Osteoblast (primary cell): ENCODE measurements at regions not wholly inside any gene's neighbourhood (a gene's known extent, or its start where the extent isn't known, plus 50 kb on each side); places are given as distances from the start of the nearest gene placed in this dataset.
A peak's percentile ranks its signal among the peaks of the same experiment; 100 is the strongest.

Experiments used
- DNase-seq: peaks from one replicate; pipeline ENCODE4 v3.0.0; 2011; ENCODE audit warnings: low spot score, mixed read lengths; ENCODE audit not compliant: insufficient read length; ENCODE audit errors: missing footprints
- H2AFZ ChIP-seq: 2 replicates; pipeline ENCODE4 v1.6.0; 2011; ENCODE audit warnings: mild to moderate bottlenecking, low read length
- H3K27ac ChIP-seq: 2 replicates; pipeline ENCODE4 v1.5.1; 2011; ENCODE audit warnings: mild to moderate bottlenecking, low read depth, low read length, moderate library complexity
- H3K27me3 ChIP-seq: 2 replicates; pipeline ENCODE4 v1.6.0; 2012; ENCODE audit warnings: mild to moderate bottlenecking, control low read depth, inconsistent platforms, low read length, moderate library complexity; ENCODE audit not compliant: insufficient read depth
- H3K36me3 ChIP-seq: 2 replicates; pipeline ENCODE4 v1.5.1; 2011; ENCODE audit warnings: mild to moderate bottlenecking, low read length, control low read depth, moderate library complexity; ENCODE audit not compliant: insufficient read depth
- H3K4me1 ChIP-seq: 2 replicates; pipeline ENCODE4 v1.5.1; 2011; ENCODE audit warnings: mild to moderate bottlenecking, low read length, control low read depth, moderate library complexity; ENCODE audit not compliant: insufficient read depth
- H3K4me2 ChIP-seq: 2 replicates; pipeline ENCODE4 v1.6.0; 2011; ENCODE audit warnings: mild to moderate bottlenecking, low read length; ENCODE audit not compliant: insufficient read depth
- H3K4me3 ChIP-seq: fragments of 200-600 bp; sonication (generic); 3 replicates; pipeline ENCODE4 v1.5.1; 2012; ENCODE audit warnings: mild to moderate bottlenecking, low read length, inconsistent platforms; ENCODE audit not compliant: insufficient read depth
- H3K79me2 ChIP-seq: 2 replicates; pipeline ENCODE4 v1.6.0; 2012; ENCODE audit warnings: mild to moderate bottlenecking, low read length, control low read depth, inconsistent platforms; ENCODE audit not compliant: insufficient read depth
- H3K9me3 ChIP-seq: 2 replicates; pipeline ENCODE4 v1.5.1; 2011; ENCODE audit warnings: low read depth, low read length, control low read depth
- H4K20me1 ChIP-seq: 2 replicates; pipeline ENCODE4 v1.6.0; 2012; ENCODE audit warnings: mild to moderate bottlenecking, low read length, control low read depth; ENCODE audit not compliant: insufficient read depth
- CTCF ChIP-seq: IDR thresholded peaks from 2 replicates; pipeline ENCODE4 v1.5.1; 2011; ENCODE audit warnings: mild to moderate bottlenecking, low read depth, low read length, moderate library complexity; ENCODE audit errors: extremely low read depth

- Histone ChIP-seq H3K4me1 (no peaks in the 10 kb centered on the region), H3K4me3 (no peak overlapping the region), H2AFZ (no peak overlapping the region), H3K27ac (no peak overlapping the region), H3K36me3 (no peaks in the 10 kb centered on the region), H3K79me2 (no peaks in the 10 kb centered on the region), H4K20me1 (no peaks in the 10 kb centered on the region), H3K4me2 (no peak overlapping the region), H3K27me3 (no peaks in the 10 kb centered on the region), H3K9me3 (no peaks in the 10 kb centered on the region)
- TF ChIP-seq CTCF = no peak
- DNase-seq = no peak
Observed at GRCh38 chr3:35950021-35950420, 310.7 kb downstream of the ARPP21 start.

- H3K9me3 ChIP-seq = no peaks in the 10 kb centered on the region
- H3K4me1 ChIP-seq = no peaks in the 10 kb centered on the region
- H3K4me3 ChIP-seq = no peak overlapping the region
- H2AFZ ChIP-seq = no peak overlapping the region
- H3K79me2 ChIP-seq = no peaks in the 10 kb centered on the region
- H3K36me3 ChIP-seq = no peaks in the 10 kb centered on the region
- H3K4me2 ChIP-seq = no peak overlapping the region
- H4K20me1 ChIP-seq = no peaks in the 10 kb centered on the region
- DNase-seq = no peak
- H3K27ac ChIP-seq = no peak overlapping the region
- no peak for TF ChIP-seq CTCF
- no peaks in the 10 kb centered on the region for H3K27me3 ChIP-seq
Observed at GRCh38 chr3:35954413-35954812, 315.1 kb downstream of the ARPP21 start.

- peak overlapping the region; percentile 34 for H2AFZ ChIP-seq
- no peaks in the 10 kb centered on the region for H3K4me1 ChIP-seq
- H3K79me2 ChIP-seq = no peaks in the 10 kb centered on the region
- no peaks in the 10 kb centered on the region for H3K36me3 ChIP-seq
- H3K4me3 ChIP-seq = no peak overlapping the region
- H3K27ac ChIP-seq = no peak overlapping the region
- peak; percentile 55 for TF ChIP-seq CTCF
- no peaks in the 10 kb centered on the region for H3K9me3 ChIP-seq
- no peak overlapping the region for H3K4me2 ChIP-seq
- no peaks in the 10 kb centered on the region for H4K20me1 ChIP-seq
- no peak for DNase-seq
- H3K27me3 ChIP-seq = no peaks in the 10 kb centered on the region
Observed at GRCh38 chr3:35965908-35966307, 326.6 kb downstream of the ARPP21 start.

- no peak for DNase-seq
- Histone ChIP-seq H3K4me1 (no peaks in the 10 kb centered on the region), H3K79me2 (no peaks in the 10 kb centered on the region), H4K20me1 (no peaks in the 10 kb centered on the region), H3K4me3 (no peak overlapping the region), H3K27ac (no peak overlapping the region), H2AFZ (no peak overlapping the region), H3K36me3 (no peaks in the 10 kb centered on the region), H3K27me3 (no peaks in the 10 kb centered on the region), H3K4me2 (no peak overlapping the region), H3K9me3 (no peaks in the 10 kb centered on the region)
- TF ChIP-seq CTCF = no peak
Observed at GRCh38 chr3:35966629-35967464, 327.5 kb downstream of the ARPP21 start.
